Suppressor macrophage treated with lipopolysaccharide for 4 hours (primary cell): ENCODE measurements at regions not wholly inside any gene's neighbourhood (a gene's known extent, or its start where the extent isn't known, plus 50 kb on each side); places are given as distances from the start of the nearest gene placed in this dataset.
"Not testable (repeated sequence)": the region's sequence is repeated elsewhere in the genome, so short reads cannot be mapped to it uniquely, and the experiment has no call there.

Source experiments
- DNase-seq: peaks from one replicate; pipeline ENCODE4 v3.0.0-alpha.2; 2020

DNA sequence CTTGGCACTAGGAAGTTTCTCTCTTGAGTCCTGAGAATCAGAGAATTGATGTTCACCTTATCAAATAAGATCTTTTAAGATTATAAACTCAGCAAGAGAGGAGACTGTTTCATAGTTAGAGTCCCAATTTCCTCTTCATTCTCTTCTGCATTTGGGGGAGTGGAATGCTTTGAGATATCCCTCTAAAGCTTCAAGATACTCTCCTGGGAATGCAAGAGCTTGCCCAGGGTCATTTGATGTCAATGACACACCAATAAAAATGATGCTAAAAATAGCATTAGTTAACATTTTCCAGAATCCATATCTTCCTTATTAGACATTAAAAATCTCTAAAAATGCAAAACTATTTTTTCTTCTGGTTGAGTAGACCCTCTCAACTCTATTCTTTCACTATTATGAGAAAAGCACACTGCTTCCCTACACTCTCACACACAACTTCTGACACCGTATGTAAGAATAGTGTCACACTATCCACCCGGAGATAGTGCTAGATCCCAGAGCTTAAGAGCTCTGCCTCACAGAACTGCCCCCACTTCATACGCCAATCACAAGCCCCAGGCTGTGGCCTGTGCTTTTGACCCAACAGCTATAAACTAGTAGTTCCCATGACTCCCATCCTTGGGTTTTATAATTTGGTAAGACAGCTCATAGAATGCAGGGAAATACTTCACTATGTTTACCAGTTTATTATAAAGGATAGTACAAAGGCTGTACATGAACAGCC is 399.9 kb upstream of the RUNX1 start:
- no peak for DNase-seq

DNA sequence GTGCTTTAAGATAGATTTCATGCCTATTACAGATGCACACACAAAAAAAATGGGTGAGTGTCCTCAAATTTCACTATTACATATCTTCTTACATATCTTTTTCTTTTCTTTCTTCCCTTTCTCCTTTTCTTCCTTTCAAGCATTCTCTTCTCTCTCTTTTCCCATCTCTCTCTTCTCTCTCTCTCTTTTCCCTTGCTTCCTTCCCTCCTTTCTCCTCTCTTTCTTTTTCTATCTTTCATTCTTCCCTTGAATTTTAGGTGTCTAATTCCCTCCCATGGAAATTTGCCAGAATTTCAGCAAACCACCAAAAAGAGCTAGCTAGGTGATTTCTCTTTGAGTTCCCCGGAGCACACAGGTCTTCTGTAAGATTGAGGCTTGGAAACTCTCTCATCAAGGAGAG is 395.3 kb upstream of the RUNX1 start:
- no peak for DNase-seq

DNA sequence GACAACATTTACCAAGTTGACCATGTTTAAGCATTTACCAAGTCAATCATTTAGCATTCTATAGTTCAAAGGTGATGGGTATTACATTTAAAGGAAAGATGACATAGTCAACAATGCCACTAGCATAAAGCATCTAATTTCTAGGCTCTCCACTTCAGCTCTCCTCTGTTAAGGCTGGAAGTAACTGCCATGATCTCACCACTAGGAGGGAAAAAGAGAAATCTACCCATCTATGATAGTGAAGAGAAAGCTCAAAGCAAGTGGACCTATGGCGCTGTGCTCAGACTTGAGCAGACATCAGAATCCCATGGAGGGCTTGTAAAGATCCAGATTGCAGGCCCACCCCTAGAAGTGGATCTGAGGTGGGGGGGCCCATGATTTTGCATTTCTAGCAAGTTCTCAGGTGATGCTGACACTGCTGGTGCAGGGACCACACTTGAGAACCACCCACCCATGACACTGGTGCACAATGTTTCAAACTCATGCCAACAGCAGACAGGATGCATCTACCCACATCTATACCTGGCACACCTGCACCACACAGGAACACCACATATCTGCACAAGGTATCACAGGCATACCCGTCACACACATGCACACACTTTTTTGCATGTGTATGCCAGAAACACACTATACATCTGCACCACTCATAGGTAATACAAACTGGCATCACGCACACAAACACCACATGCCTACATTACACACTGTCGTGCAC is 392.9 kb upstream of the RUNX1 start:
- no peak for DNase-seq

DNA sequence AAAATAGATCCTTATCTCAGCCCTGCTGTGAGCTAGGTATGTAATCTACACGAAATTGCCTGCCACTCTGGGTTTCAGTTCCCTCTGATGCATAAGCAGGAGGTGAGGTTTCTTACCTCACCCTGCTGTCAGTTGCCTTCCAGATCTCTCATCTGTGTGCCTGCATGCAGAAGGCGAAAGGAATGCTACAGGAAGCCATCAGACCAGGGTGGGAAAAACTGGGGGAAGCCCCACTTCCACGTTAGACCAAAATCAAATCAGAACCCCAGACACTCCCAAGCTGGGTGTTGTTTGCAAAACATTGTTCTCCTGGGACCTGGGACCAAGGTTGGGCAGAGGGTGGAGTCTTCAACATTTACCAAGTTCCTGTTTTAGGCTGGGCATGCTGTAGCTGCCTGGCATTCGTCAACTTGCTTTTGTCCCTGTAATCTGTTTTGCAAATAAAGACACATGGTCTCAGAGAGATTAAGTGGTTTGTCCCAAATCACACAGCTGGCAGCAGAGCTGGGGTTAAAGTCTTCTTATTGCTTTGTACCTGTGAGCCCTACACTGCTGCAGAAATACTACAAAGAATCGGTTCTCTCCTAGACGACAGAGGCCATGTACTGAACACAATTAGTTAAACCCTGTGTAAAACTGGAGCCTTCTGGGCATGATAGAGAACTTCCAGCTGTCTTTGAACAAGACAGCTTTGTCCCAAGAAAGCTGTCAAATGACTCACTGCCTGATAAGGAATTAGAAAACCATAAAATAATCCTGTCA is 389.7 kb upstream of the RUNX1 start:
- peak; percentile 26 for DNase-seq

DNA sequence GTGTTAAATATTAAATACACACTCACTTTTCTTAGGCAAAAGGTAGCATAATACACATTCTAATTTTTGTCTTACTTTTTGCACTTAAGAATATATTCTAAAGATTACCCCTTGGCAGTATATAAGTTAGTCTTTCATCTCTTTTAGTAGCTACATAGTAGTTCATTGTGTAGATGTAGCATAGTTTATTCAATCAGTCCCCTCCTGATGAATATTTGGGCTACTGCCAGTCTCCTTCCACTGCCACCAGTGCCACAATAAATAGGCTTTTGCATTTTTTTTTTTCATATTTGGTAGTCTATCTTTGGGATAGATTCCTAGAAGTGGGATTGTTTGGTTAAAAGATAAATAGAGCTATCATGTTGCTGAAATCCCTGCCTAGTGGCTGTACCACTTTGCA is 388.8 kb upstream of the RUNX1 start:
- DNase-seq, result no peak

DNA sequence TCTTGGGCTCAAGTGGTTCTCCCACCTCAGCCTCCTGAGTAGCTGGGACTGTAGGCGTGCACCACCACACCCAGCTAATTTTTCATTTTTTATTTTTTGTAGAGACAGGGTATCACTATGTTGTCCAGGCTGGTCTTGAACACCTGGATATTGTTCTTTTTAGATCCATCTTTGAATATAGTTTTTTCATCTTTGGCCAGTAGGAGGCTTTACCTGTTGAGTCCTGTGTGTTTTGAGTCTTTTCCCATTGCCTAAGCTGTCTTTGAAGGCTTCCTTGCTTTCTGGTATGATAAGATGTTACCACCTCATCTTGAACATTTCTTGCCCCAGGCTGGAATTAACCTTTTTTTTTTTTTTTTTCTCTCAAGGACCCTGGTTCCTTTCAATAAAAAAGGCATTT is 387.8 kb upstream of the RUNX1 start:
- DNase-seq, result no peak

DNA sequence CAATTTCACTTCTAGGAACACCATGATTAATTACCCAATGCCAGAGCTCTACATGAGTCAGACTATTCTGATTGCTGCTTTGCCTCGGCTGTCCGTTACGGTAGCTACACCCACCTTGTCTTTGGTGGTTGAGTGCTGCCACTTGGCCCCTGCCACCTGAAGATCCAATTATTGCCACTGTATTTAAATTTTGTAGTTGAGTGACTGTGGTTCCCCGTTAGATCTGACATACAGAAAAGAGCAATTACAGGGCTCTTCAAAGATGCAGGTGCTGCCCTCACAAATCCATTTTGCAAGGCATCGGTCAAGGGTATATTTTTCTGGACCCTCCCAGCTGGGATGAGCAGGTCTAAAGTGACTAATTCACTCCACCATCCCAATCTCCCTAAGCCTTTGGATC is 383.5 kb upstream of the RUNX1 start:
- DNase-seq, result not testable (repeated sequence)

DNA sequence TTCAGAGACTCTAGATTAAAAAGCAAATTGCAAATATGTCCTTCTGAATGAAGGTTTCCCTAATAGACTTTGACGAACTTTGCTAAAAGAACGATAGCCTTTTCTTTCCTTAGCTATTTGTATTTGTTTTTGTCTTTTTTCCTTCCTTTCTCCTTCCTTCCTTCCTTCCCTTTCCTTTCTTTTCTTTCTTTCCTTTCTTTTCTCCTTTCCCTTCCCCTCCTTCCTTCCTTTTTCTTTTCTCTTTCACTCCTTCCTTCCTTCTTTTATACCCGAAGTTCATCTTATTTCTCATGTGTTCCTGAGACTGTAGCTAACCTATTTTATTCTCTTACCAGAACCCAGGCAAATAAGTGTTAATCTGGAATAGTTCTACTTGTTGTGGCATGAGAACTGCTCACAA is 381.2 kb upstream of the RUNX1 start:
- DNase-seq, result no peak

DNA sequence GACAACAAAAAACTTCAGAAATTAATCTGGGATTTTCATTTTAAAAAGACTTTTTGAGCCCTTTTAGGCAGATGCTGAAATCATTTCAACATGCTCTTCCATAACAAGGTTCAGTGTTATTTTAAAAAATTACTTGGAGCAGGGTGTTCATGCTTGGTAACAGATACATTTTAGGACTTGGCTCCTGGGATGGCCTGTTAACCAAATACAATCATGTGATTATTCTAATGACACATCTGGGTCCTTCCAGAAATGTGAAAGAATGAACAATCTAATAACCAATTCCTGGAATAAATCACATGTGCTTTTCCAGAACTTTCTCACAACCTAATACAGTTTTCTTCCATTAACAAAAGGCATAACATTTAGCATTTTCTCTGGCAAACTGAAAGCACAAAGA is 379.8 kb upstream of the RUNX1 start:
- peak; percentile 58 for DNase-seq

DNA sequence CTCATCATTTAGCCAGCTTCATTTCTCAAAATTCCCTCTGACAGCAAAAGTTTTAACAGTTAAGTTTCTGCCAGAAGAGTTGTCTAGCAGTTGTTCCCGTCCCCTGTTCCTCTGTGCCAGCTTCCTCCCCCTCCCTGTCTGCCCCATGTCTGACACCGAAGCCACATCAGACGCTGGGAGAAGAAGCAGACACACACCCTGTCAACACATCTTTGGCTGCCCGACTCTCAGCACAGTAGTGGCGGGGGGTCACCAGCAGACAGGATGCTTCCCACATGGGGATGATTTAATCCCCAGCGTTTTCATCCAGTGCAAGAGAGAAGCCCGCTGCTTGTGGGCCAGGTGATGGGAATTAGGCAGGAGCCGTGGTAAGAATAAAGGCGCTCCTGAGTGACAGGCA is 379.4 kb upstream of the RUNX1 start:
- peak; percentile 25 for DNase-seq

DNA sequence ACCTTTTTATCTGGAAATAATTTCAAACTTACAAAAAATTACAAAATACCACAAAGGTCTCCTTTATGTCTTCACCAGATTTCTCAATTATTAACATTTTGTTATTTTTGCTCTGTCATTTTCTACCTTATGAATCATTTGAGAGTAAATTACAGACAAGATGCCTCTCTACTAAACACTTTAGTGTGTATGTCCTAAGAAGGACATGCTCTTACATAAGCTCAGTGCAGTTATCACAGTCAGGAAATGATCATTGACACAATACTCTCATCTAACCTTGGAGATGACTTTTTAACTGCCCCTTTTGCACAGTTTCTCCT is 378.9 kb upstream of the RUNX1 start:
- peak; percentile 68 for DNase-seq

DNA sequence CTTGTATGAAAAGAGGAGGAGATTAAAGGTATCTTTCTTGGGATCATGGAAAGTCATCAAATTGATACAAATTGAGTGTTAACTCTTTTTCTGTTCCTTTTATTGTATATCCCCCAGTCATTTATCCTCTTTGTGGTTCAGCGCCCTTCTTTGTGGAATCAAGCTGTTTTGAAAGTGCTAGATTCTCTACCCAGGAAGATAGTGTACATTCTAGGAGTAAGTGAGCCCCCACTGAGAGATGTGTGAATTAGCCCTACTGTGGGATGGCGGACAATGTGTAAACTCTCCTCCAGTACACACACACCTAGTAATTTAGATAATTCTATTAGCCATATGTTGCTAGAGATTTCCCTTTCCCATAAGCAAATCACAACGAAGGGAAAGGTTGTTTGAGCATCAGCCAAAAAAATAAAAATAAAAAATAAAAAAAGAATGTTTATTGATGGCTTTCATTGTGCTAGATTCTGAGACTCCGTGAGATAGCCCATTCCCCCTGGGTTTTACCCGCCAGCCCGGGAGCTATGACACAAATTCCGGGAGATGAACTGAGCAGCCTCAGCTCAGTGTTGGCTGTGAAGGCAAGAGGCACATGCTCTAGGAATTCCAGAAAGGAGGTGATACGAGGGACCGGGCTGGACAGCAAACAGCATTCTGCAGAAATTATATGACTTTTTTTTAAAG is 378.4 kb upstream of the RUNX1 start:
- no peak for DNase-seq

DNA sequence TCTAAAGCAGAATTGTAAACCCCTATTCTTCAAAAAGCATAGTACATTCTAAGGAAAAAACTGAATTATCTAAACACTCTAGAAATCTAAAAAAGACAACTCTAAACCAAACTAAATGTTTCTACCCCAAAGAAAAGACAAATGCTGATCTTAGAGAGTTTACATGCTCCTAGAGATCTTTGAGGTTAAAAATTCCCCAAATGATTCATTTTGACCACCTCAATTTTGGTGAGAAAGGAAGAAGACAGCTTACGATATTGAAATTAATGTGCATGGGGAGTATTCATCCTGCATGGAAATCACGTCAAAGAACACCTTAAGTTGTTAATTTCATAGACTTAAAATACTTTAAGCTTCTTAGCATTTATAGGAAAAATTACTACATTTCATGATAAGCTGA is 377.8 kb upstream of the RUNX1 start:
- DNase-seq, result no peak

DNA sequence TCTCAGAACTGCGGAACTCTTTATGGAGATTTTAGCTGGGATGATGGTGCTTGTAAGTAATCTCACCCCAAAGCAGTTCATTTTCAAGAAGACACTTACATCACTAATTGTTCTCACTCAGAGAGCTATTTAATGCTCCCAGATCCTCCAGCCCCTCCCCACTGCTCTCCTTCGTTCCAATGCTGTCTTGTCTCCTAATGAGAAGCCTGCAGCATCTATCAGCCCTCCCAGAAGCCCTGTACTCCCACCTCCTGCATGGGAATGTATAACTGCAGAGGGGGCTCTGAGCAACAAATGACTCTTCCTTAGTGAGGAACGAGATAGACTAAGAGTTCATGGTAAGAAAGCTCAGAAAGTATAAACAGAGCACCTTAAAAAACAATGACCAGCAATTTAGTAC is 377.4 kb upstream of the RUNX1 start:
- no peak for DNase-seq

DNA sequence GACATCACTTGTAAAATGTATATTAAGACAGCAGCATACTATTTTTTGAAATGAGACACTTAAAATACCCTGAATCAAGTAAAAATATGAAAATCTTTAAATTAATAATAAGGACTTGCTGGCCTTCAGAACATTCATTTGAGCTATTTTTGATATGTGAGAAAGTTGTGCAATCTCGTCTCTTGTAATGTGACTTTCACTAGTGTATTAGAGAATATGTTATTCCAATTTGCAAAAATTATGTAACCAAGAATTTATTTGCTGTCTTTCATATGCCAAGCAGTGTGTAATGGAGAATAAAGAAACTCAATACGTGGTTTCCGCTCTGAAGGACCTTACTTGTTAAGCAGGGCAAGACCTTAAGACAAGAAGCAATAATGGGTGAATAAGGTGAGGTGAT is 375.0 kb upstream of the RUNX1 start:
- no peak for DNase-seq

DNA sequence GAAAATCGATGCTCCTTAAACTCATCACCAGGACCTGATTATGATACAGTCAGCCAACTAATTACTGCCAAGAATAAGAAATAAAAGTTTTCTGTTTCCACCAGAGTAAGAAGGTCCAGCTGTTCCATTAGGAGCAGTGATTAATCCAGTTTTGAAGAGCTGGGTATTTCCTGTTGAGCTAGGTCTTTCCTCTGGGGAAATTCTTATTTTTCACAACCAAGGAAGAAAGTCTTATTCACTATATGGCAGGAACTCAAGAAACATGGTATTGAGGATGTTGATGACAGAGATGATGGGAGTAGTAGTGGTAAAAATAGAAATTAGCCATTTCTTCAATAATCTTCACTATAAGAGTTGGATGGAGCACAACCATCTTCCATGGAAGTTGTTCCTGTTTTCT is 374.6 kb upstream of the RUNX1 start:
- DNase-seq, result peak; percentile 87

DNA sequence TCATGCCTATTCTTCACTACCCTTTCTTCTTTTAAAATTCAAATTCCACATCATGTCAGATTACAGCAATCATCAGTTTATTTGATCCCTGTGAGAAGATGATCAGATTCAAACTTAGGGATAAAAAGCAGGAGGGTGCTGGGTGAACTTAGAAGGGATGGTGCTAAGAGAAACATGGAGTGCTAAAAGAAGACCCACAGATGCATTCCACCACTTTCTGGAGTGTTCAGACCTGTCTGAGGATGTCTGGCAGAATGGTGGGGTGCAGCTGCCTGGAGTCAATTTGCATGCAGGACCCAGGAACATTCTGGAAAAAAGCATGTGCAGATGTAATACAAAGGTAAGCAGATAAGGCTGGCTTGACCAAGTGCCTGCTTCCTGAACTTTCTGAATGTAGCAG is 372.9 kb upstream of the RUNX1 start:
- DNase-seq, result no peak

DNA sequence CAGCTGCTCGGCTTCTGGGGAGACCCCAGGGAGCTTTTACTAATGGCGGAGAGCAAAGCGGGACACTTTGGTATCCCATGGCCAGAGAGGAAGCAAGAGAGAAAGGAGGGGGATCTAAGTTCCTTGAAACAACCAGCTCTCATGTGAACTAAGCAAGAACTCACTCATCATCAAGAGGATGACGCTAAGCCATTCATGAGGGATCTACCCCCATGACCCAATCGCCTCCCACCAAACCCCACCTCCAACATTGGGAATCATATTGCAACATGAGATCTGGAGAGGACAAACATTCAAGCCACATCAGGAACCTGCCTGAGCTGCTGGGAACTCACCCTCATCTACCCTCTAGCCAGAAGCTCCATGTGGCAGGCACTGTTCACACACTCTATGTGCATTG is 372.1 kb upstream of the RUNX1 start:
- DNase-seq, result no peak

DNA sequence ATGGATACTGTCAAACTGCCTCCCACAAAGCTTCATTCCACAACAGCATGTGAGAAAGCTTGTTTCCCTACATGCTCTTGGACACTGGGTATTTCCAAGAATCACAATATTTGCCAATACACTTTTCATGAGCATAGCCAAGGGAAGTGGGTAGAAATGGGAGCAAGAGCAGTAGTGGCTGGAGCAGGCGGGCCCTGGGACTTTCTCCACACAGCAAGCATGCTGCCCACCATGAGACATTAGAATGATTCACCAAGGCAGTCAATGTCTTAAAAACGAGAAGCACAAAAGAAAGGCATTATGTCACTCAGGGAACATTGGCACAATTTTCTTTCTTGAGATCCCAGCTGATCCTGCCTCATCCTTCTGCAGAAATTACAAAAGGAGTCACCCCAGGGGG is 371.6 kb upstream of the RUNX1 start:
- peak; percentile 83 for DNase-seq

DNA sequence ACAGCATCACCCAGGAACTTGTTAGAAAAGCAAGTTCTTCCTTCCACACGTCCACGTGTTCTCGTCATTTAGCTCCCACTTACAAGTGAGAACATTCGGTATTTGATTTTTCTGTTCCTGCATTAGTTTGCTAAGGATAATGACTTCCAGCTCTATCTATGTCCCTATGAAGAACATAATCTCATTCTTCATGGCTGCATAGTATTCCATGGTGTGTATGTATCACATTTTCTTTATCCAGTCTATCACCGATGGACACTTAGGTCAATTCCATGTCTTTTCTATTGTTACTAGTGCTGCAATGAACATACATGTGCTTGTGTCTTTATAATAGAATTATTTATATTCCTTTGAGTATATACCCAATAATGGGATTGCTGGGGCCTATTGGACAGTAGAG is 368.7 kb upstream of the RUNX1 start:
- no peak for DNase-seq

DNA sequence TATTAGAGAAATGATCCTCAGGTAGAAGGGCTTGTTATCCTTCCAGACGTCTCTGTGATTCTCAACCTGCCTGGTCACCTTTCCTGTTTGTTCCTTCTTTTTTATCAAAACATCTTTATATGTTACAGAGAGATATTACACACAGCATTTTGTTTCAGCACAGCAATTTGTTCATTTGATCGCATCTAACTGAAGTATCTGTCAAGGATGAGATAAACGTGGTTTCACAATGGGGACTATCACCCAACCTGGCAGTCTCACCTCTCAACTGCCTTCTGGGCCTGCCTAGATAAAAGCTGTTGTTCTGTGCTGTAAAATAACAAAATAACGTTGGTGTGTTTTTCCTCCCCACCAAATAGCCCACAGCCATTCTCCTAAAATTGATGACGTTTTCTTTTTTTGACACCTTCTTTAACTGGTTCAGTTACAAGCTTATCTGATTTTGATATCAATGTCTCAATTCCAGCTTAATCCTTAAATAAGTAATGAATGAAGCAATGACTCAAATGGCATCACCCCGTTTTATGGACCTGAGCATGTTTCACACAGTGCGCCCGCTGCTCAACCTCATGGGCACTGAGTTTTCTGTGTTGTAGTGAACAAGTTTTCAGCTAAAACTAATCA is 367.9 kb upstream of the RUNX1 start:
- DNase-seq, result no peak

DNA sequence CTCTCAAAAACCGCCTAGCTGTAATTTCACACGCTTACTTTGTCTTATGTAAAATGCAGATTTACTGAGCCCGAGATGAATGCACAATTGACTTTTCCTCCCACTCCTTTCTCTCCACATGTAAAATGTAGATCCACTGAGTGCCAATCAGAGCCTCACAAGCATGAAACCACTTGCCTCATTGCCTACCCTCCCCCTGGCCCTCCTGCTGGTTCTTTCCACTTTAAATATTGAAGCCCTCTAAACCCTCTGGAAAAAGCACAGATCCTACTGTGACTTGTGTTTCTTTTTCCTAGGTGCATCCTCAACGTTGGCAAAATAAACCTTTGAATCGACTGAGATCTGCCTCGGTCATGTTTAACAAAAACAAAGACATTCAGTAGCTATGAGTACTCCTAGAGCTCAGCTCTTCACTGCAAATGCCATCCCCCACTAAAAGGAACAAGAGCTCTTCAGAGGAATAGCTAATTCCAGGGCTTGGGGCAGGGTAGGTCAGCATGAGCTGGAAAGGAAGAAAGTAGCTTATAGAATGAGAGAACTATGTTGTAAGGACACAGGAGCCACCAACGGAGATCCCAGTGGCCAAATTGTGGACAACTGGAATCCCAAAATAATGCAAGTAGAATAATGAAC is 365.5 kb upstream of the RUNX1 start:
- DNase-seq, result no peak

DNA sequence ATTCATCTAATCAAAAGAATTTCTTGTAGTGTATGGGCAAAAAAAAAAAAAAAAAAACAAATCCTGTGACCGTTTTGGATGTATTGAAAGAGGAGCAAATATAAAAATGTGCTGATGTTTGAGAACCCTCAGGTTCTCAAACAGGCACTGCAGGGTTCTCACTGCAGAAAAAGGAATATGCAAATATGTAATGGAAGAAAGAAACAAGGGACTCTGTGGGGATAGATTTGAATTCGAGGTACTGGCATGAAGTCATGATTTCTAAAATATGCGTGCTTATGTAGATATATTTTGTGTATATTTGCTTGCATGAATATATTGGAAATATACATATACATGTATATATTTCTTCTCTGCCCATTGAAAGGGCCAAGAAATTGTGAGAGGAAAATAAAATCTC is 365.0 kb upstream of the RUNX1 start:
- DNase-seq, result no peak
